SK-N-SH (cell line): ENCODE measurements at regions not wholly inside any gene's neighbourhood (a gene's known extent, or its start where the extent isn't known, plus 50 kb on each side); places are given as distances from the start of the nearest gene placed in this dataset.

Source experiments
- CTCF ChIA-PET: fragments of 300-600, 350-600 bp; formaldehyde crosslinking; extraction: SDS; loops from one replicate; lab custom pipeline; 2021; lab: Yijun Ruan, JAX
- POLR2A ChIA-PET: fragments of 350-600 bp; sonication (Branson Sonifier 250); formaldehyde crosslinking; extraction: SDS; loops from one replicate; lab custom pipeline; 2020; ENCODE audit warnings: antibody characterized with exemption, inconsistent platforms; lab: Yijun Ruan, JAX
- DNase-seq: peaks from one replicate; pipeline ENCODE4 v3.0.0; 2012
- H2AFZ ChIP-seq: fragments of 200-600 bp; sonication (generic); 2 replicates; pipeline ENCODE4 v1.8.1; 2016; ENCODE audit warnings: antibody characterized with exemption, mild to moderate bottlenecking, low read depth
- H3F3A ChIP-seq: fragments of 200-600 bp; sonication (generic); replicated peaks from 2 replicates; pipeline ENCODE3; 2016; ENCODE audit warnings: antibody characterized with exemption, mild to moderate bottlenecking; ENCODE audit not compliant: insufficient read depth
- H3K27ac ChIP-seq, 2 experiments: fragments of 200-500 bp in 1 of 2; fragments of 200-600 bp in 1 of 2; sonication (Bioruptor generic) in 1 of 2; sonication (generic), shearing (Covaris generic) in 1 of 2; 2 replicates each; pipeline versions ENCODE4 v1.5.1 to v1.6.1; 2014 to 2016; ENCODE audit warnings: low read depth in 2 of 2, inconsistent platforms in 1 of 2, low read length in 1 of 2, mild to moderate bottlenecking in 1 of 2, mixed read lengths in 1 of 2
- H3K27me3 ChIP-seq: fragments of 200-600 bp; sonication (generic), shearing (Covaris generic); 2 replicates; pipeline ENCODE4 v1.6.1; 2016; ENCODE audit warnings: mixed run types; ENCODE audit not compliant: insufficient read depth
- H3K36me3 ChIP-seq, 2 experiments: fragments of 200-500 bp in 1 of 2; fragments of 200-600 bp in 1 of 2; sonication (Bioruptor generic) in 1 of 2; sonication (generic) in 1 of 2; replicated peaks in 1 of 2; 2 replicates each; pipeline versions ENCODE3 to v1.5.1; 2014 to 2016; ENCODE audit warnings: low read length in 1 of 2, mild to moderate bottlenecking in 1 of 2; ENCODE audit not compliant: insufficient read depth in 2 of 2, control insufficient read depth in 1 of 2
- H3K4me1 ChIP-seq, 2 experiments: fragments of 200-500 bp in 1 of 2; fragments of 200-600 bp in 1 of 2; sonication (Bioruptor generic) in 1 of 2; sonication (generic), shearing (Covaris generic) in 1 of 2; 2 replicates each; pipeline versions ENCODE4 v1.5.1 to v1.6.1; 2014 to 2016; ENCODE audit warnings: low read depth in 1 of 2, low read length in 1 of 2, mixed run types in 1 of 2; ENCODE audit not compliant: insufficient read depth in 2 of 2, control insufficient read depth in 1 of 2
- H3K4me2 ChIP-seq: fragments of 200-600 bp; sonication (generic), shearing (Covaris generic); 2 replicates; pipeline ENCODE4 v1.6.1; 2017; ENCODE audit warnings: mixed run types
- H3K4me3 ChIP-seq, 2 experiments: fragments of 200-500 bp in 1 of 2; fragments of 200-600 bp in 1 of 2; sonication (Bioruptor generic) in 1 of 2; sonication (generic), shearing (Covaris generic) in 1 of 2; 2 replicates each; pipeline versions ENCODE4 v1.5.1 to v1.8.1; 2014 to 2016; ENCODE audit warnings: low read depth in 2 of 2, inconsistent platforms in 1 of 2, low read length in 1 of 2, mild to moderate bottlenecking in 1 of 2, mixed read lengths in 1 of 2, moderate library complexity in 1 of 2
- H3K79me2 ChIP-seq: fragments of 200-600 bp; sonication (generic); 2 replicates; pipeline ENCODE4 v1.8.1; 2017; ENCODE audit warnings: mild to moderate bottlenecking; ENCODE audit not compliant: insufficient read depth
- H3K9ac ChIP-seq: fragments of 200-600 bp; sonication (generic); 2 replicates; pipeline ENCODE4 v1.6.1; 2017; ENCODE audit warnings: mixed run types
- H3K9me2 ChIP-seq: fragments of 200-600 bp; sonication (generic); 2 replicates; pipeline ENCODE4 v1.6.1; 2017; ENCODE audit warnings: mixed run types
- H3K9me3 ChIP-seq: fragments of 200-600 bp; sonication (generic); 2 replicates; pipeline ENCODE4 v1.6.1; 2017; ENCODE audit warnings: mixed run types, mild to moderate bottlenecking, moderate library complexity
- H4K20me1 ChIP-seq: fragments of 200-600 bp; sonication (generic); 2 replicates; pipeline ENCODE4 v1.6.1; 2017; ENCODE audit warnings: mild to moderate bottlenecking, mixed run types; ENCODE audit not compliant: insufficient read depth
- CHD2 ChIP-seq: fragments of 150-350 bp; IDR thresholded peaks from 2 replicates; pipeline ENCODE4 v1.6.1; 2018; ENCODE audit warnings: low read length; ENCODE audit not compliant: partially characterized antibody
- GABPA ChIP-seq: IDR thresholded peaks from 2 replicates; pipeline ENCODE4 v1.4.0; 2012; ENCODE audit warnings: low read depth, mild to moderate bottlenecking
- JUND ChIP-seq: IDR thresholded peaks from 2 replicates; pipeline ENCODE4 v1.4.0; 2012
- MAX ChIP-seq: IDR thresholded peaks from 2 replicates; pipeline ENCODE4 v1.4.0; 2012; ENCODE audit warnings: low read depth
- MEF2A ChIP-seq: IDR thresholded peaks from 2 replicates; pipeline ENCODE4 v1.4.0; 2012; ENCODE audit warnings: low read depth, borderline replicate concordance
- MXI1 ChIP-seq: IDR thresholded peaks from 2 replicates; pipeline ENCODE4 v1.6.1; 2012; ENCODE audit warnings: mild to moderate bottlenecking, low read depth, low read length, improper control_type of control experiment
- NFIC ChIP-seq: IDR thresholded peaks from 2 replicates; pipeline ENCODE4 v1.4.0; 2012; ENCODE audit warnings: borderline replicate concordance
- NRF1 ChIP-seq: IDR thresholded peaks from 2 replicates; pipeline ENCODE4 v1.6.1; 2012; ENCODE audit warnings: low read depth, mild to moderate bottlenecking, low read length
- RCOR1 ChIP-seq: fragments of 150-350 bp; IDR thresholded peaks from 2 replicates; pipeline ENCODE4 v1.6.1; 2017; ENCODE audit warnings: antibody characterized with exemption, low read length
- RFX5 ChIP-seq: IDR thresholded peaks from 2 replicates; pipeline ENCODE4 v1.6.1; 2012; ENCODE audit warnings: mild to moderate bottlenecking, improper control_type of control experiment, low read length
- RXRA ChIP-seq: IDR thresholded peaks from 2 replicates; pipeline ENCODE4 v1.4.0; 2012; ENCODE audit warnings: low read depth, mild to moderate bottlenecking, borderline replicate concordance
- SMC3 ChIP-seq: IDR thresholded peaks from 2 replicates; pipeline ENCODE4 v1.6.1; 2012; ENCODE audit warnings: low read depth, low read length, improper control_type of control experiment
- TCF12 ChIP-seq: IDR thresholded peaks from 2 replicates; pipeline ENCODE4 v1.4.0; 2012
- USF1 ChIP-seq: IDR thresholded peaks from 2 replicates; pipeline ENCODE4 v1.4.0; 2012; ENCODE audit warnings: low read depth, borderline replicate concordance
- USF2 ChIP-seq: fragments of 150-350 bp; IDR thresholded peaks from 2 replicates; pipeline ENCODE4 v1.6.1; 2017; ENCODE audit warnings: antibody characterized with exemption, low read length, low read depth, borderline replicate concordance
- ZBTB33 ChIP-seq: IDR thresholded peaks from 2 replicates; pipeline ENCODE4 v1.4.0; 2012; ENCODE audit warnings: low read depth, borderline replicate concordance
- WGBS: methylation state at CpG from one replicate; pipeline ENCODE4 v1.1.6; 2017; ENCODE audit warnings: low lambda C conversion rate; 5-methylcytosine and 5-hydroxymethylcytosine counted together

- H3K79me2 ChIP-seq: peaks cover 63% of the 10 kb centered on the region
These were observed 72.0 kb upstream of the KCTD7 start for GRCh38 chr7:66556549-66557213.

More at GRCh38 chr7:66556549-66557213, 72.0 kb upstream of the KCTD7 start:
- Histone ChIP-seq H3K9me3 (no peaks in the 10 kb centered on the region), H2AFZ (no peak overlapping the region), H3K36me3 (peaks cover 29 to 47% of the 10 kb centered on the region in 2 experiments), H3F3A (peaks cover 41% of the 10 kb centered on the region), H3K27ac (no peak overlapping the region), H3K27me3 (no peaks in the 10 kb centered on the region), H3K4me1 (peaks cover 0 to 9% of the 10 kb centered on the region in 2 experiments; a peak in 1 of 4 replicates), H3K4me3 (no peak overlapping the region)
- 96% methylated on average over 39 of the region's 54 CpGs for WGBS
- DNase-seq: peak; percentile 47
- TF ChIP-seq RCOR1 (no peak), MAX (no peak), USF2 (no peak), CHD2 (no peak), RFX5 (no peak), GABPA (no peak), USF1 (no peak), JUND (no peak), ZBTB33 (no peak), RXRA (no peak), MXI1 (no peak), NFIC (no peak), SMC3 (no peak), TCF12 (no peak), NRF1 (no peak), MEF2A (no peak)
- TF ChIP-seq, all 33 proteins: peak for 0
- Histone ChIP-seq H4K20me1 (peaks cover 24% of the 10 kb centered on the region), H3K4me2 (no peak overlapping the region), H3K9me2 (no peaks in the 10 kb centered on the region), H3K9ac (no peak overlapping the region)
- ChIA-PET CTCF (interaction anchor here (0.7 to 4.3 kb wide), 29 partner anchors 10 to 1316 kb away, joined by 3 to 27 read pairs (median 6); no protein-coding TSS in a partner anchor), POLR2A (interaction anchor here (1.3 kb wide), 1 partner anchor 98 kb away, joined by 4 read pairs; no protein-coding TSS in a partner anchor)
